ENCODE measurements at regions not wholly inside any gene's neighbourhood (a gene's known extent, or its start where the extent isn't known, plus 50 kb on each side); places are given as distances from the start of the nearest gene placed in this dataset.
"Not testable (repeated sequence)": the region's sequence is repeated elsewhere in the genome, so short reads cannot be mapped to it uniquely, and the experiment has no call there.

GRCh38 chr1:38507563-38507962, 352.0 kb downstream of the RRAGC start:
- Histone ChIP-seq H3K27me3 (ENCODE audit: control insufficient read depth, insufficient read depth, low read length) (no peaks in the 10 kb centered on the region; the same call in 1 of the 2 replicates), H3K4me3 (ENCODE audit: low read depth, low read length) (no peak overlapping the region), H3K27ac (ENCODE audit: low read depth, low read length) (no peak overlapping the region)

GRCh38 chr1:38505944-38506343, 353.6 kb downstream of the RRAGC start:
- Histone ChIP-seq H3K36me3 (ENCODE audit: control insufficient read depth, insufficient read depth, low read length) (no peaks in the 10 kb centered on the region), H3K27ac (ENCODE audit: low read depth, low read length) (no peak overlapping the region), H3K9me3 (ENCODE audit: control insufficient read depth, insufficient read depth, low read length) (no peaks in the 10 kb centered on the region), H3K4me1 (ENCODE audit: control insufficient read depth, insufficient read depth, low read length) (peaks cover 14% of the 10 kb centered on the region), H3K9ac (ENCODE audit: low read depth, low read length) (no peak overlapping the region), H3K4me3 (ENCODE audit: low read depth, low read length) (no peak overlapping the region), H3K27me3 (ENCODE audit: control insufficient read depth, insufficient read depth, low read length) (no peaks in the 10 kb centered on the region; the same call in 1 of the 2 replicates)

More at GRCh38 chr1:38507563-38507962, 352.0 kb downstream of the RRAGC start:
- Histone ChIP-seq H3K36me3 (ENCODE audit: control insufficient read depth, insufficient read depth, low read length) (no peaks in the 10 kb centered on the region), H3K4me1 (ENCODE audit: control insufficient read depth, insufficient read depth, low read length) (peaks cover 17% of the 10 kb centered on the region), H3K9me3 (ENCODE audit: control insufficient read depth, insufficient read depth, low read length) (no peaks in the 10 kb centered on the region), H3K9ac (ENCODE audit: low read depth, low read length) (no peak overlapping the region)

DNA sequence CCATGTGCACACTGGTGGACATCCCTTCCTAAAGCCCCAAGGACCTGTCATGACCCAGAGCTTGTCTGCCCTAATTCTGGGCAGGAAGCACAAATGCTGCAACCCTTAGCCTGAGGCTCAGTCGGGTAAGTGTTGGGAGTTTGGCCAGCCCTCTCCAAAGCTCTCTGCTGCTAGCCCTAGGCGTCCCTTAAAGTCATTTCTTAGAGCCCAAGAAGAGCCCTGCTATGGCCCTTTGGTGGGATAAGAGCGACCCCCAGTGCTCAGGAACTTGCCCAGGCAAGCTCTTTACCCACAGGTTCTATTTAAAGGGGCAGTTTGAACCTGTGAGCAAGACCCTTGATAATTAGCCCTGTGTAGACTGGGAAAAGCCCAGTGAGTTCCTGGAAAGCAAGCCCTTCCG, 356.8 kb downstream of the RRAGC start:
- H3K4me1 ChIP-seq (ENCODE audit: control insufficient read depth, insufficient read depth, low read length), result peaks cover 20% of the 10 kb centered on the region
- no peaks in the 10 kb centered on the region for H3K36me3 ChIP-seq (ENCODE audit: control insufficient read depth, insufficient read depth, low read length)
- no peaks in the 10 kb centered on the region for H3K9me3 ChIP-seq (ENCODE audit: control insufficient read depth, insufficient read depth, low read length)
- no peaks in the 10 kb centered on the region; the same call in 1 of the 2 replicates for H3K27me3 ChIP-seq (ENCODE audit: control insufficient read depth, insufficient read depth, low read length)
- H3K9ac ChIP-seq (ENCODE audit: low read depth, low read length), result no peak overlapping the region
- no peak overlapping the region for H3K27ac ChIP-seq (ENCODE audit: low read depth, low read length)
- no peak overlapping the region for H3K4me3 ChIP-seq (ENCODE audit: low read depth, low read length)

GRCh38 chr1:38500891-38501290, 358.7 kb downstream of the RRAGC start:
- no peaks in the 10 kb centered on the region for H3K36me3 ChIP-seq (ENCODE audit: control insufficient read depth, insufficient read depth, low read length)
- no peak overlapping the region for H3K9ac ChIP-seq (ENCODE audit: low read depth, low read length)
- no peak overlapping the region for H3K27ac ChIP-seq (ENCODE audit: low read depth, low read length)
- H3K4me3 ChIP-seq (ENCODE audit: low read depth, low read length), result no peak overlapping the region
- H3K4me1 ChIP-seq (ENCODE audit: control insufficient read depth, insufficient read depth, low read length), result peaks cover 33% of the 10 kb centered on the region
- H3K9me3 ChIP-seq (ENCODE audit: control insufficient read depth, insufficient read depth, low read length), result no peaks in the 10 kb centered on the region
- H3K27me3 ChIP-seq (ENCODE audit: control insufficient read depth, insufficient read depth, low read length), result no peaks in the 10 kb centered on the region; the same call in 1 of the 2 replicates

GRCh38 chr1:38500352-38500751, 359.2 kb downstream of the RRAGC start:
- no peaks in the 10 kb centered on the region for H3K27me3 ChIP-seq (ENCODE audit: control insufficient read depth, insufficient read depth, low read length)
- no peak overlapping the region for H3K9ac ChIP-seq (ENCODE audit: low read depth, low read length)
- H3K9me3 ChIP-seq (ENCODE audit: control insufficient read depth, insufficient read depth, low read length), result no peaks in the 10 kb centered on the region
- peaks cover 33% of the 10 kb centered on the region for H3K4me1 ChIP-seq (ENCODE audit: control insufficient read depth, insufficient read depth, low read length)
- no peaks in the 10 kb centered on the region for H3K36me3 ChIP-seq (ENCODE audit: control insufficient read depth, insufficient read depth, low read length)
- H3K27ac ChIP-seq (ENCODE audit: low read depth, low read length), result no peak overlapping the region
- no peak overlapping the region for H3K4me3 ChIP-seq (ENCODE audit: low read depth, low read length)

DNA sequence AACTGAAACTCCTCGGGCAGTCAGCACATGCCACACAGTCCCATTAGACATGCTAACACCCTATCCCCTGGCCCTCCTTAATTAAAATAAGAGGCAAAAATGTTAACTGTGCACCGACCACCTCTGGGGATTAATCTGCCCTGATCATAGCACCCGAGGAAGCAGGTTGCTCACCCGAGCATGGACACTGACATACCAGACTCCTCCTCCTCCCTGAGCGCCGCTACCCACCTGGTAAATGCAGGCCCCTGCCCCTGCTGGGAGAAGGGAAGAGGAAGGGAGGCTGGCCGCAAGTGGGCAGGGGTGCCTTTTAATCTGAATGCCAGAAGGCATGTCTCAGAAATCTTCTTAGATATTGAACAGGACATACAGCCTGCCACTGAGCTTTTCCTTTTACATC, 360.9 kb downstream of the RRAGC start:
- Histone ChIP-seq H3K9me3 (ENCODE audit: control insufficient read depth, insufficient read depth, low read length) (no peaks in the 10 kb centered on the region), H3K36me3 (ENCODE audit: control insufficient read depth, insufficient read depth, low read length) (no peaks in the 10 kb centered on the region), H3K27me3 (ENCODE audit: control insufficient read depth, insufficient read depth, low read length) (no peaks in the 10 kb centered on the region), H3K27ac (ENCODE audit: low read depth, low read length) (no peak overlapping the region), H3K9ac (ENCODE audit: low read depth, low read length) (no peak overlapping the region), H3K4me3 (ENCODE audit: low read depth, low read length) (no peak overlapping the region), H3K4me1 (ENCODE audit: control insufficient read depth, insufficient read depth, low read length) (peaks cover 33% of the 10 kb centered on the region)

DNA sequence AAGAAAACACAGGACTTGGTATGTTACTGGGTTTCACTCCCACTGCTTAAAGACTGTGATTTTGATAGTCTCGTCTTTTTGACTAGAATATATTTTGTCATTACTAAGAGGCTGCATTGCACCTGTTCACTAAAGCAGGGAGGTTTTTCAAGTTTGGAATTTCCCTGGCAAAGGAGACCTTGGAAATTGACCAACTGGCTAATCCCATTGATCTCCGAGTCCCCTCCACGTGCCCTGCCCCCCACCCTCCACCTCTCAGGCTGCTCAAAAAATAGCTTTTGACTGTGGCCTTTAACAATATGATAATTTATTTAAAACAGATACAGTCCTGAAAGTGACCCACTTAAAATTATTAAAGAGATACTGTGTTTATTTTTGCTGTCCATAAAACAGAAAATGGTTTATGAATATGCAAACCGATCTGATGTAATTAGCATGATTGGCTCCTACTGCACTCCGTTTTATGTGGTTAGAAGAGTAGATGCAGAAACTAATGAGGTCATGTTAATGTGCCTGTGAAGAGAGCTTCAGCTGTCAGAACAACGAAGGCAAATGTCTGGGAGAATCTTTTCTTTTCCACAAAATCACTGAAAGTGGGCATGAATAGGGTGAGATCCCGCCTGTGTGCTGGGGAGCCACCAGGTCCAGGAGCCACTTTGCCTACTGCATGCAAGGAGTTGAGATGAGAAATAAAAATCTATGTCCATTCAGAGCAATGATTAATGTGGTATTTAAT, 361.5 kb downstream of the RRAGC start:
- Histone ChIP-seq H3K27ac (ENCODE audit: low read depth, low read length) (no peak overlapping the region), H3K9ac (ENCODE audit: low read depth, low read length) (no peak overlapping the region), H3K27me3 (ENCODE audit: control insufficient read depth, insufficient read depth, low read length) (no peaks in the 10 kb centered on the region)

GRCh38 chr1:38493306-38493705, 366.3 kb downstream of the RRAGC start:
- not testable (repeated sequence) for H3K36me3 ChIP-seq (ENCODE audit: control insufficient read depth, insufficient read depth, low read length); H3K4me3 ChIP-seq (ENCODE audit: low read depth, low read length); H3K9ac ChIP-seq (ENCODE audit: low read depth, low read length); H3K27ac ChIP-seq (ENCODE audit: low read depth, low read length); H3K27me3 ChIP-seq (ENCODE audit: control insufficient read depth, insufficient read depth, low read length); H3K9me3 ChIP-seq (ENCODE audit: control insufficient read depth, insufficient read depth, low read length)
- H3K4me1 ChIP-seq (ENCODE audit: control insufficient read depth, insufficient read depth, low read length), result peaks cover 25% of the 10 kb centered on the region

More for the DNA sequence above, 361.5 kb downstream of the RRAGC start:
- no peaks in the 10 kb centered on the region for H3K36me3 ChIP-seq (ENCODE audit: control insufficient read depth, insufficient read depth, low read length)
- no peaks in the 10 kb centered on the region for H3K9me3 ChIP-seq (ENCODE audit: control insufficient read depth, insufficient read depth, low read length)
- peaks cover 33% of the 10 kb centered on the region for H3K4me1 ChIP-seq (ENCODE audit: control insufficient read depth, insufficient read depth, low read length)
- no peak overlapping the region for H3K4me3 ChIP-seq (ENCODE audit: low read depth, low read length)

DNA sequence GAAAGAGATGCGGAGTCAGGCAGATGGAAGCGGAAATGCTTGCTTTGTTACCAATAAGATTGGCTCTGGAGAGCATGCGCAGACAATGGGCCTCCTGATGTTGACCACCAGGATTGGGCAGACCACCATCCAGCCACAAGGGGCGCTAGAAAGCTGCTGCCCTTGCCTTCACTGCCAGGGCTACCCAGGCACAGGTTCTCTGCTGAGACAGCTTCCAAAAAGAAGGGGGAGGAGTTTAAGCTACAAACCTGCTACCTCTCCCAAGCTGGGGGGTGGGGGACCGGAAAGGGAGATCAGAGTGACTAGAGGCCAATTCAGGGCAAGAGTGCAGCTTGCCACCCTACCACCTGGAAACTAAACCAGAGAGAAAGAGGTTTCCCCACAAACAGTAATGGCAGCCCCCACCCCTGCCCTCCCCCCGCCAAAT, 369.7 kb downstream of the RRAGC start:
- no peak overlapping the region for H3K9ac ChIP-seq (ENCODE audit: low read depth, low read length)
- H3K27me3 ChIP-seq (ENCODE audit: control insufficient read depth, insufficient read depth, low read length), result no peaks in the 10 kb centered on the region
- H3K27ac ChIP-seq (ENCODE audit: low read depth, low read length), result no peak overlapping the region

GRCh38 chr1:38488162-38488898, 371.2 kb downstream of the RRAGC start:
- no peak overlapping the region for H3K27ac ChIP-seq (ENCODE audit: low read depth, low read length)
- no peak overlapping the region for H3K9ac ChIP-seq (ENCODE audit: low read depth, low read length)
- peaks cover 16% of the 10 kb centered on the region for H3K4me1 ChIP-seq (ENCODE audit: control insufficient read depth, insufficient read depth, low read length)
- H3K27me3 ChIP-seq (ENCODE audit: control insufficient read depth, insufficient read depth, low read length), result no peaks in the 10 kb centered on the region
- no peak overlapping the region for H3K4me3 ChIP-seq (ENCODE audit: low read depth, low read length)
- H3K36me3 ChIP-seq (ENCODE audit: control insufficient read depth, insufficient read depth, low read length), result no peaks in the 10 kb centered on the region
- no peaks in the 10 kb centered on the region for H3K9me3 ChIP-seq (ENCODE audit: control insufficient read depth, insufficient read depth, low read length)

More for the DNA sequence above, 369.7 kb downstream of the RRAGC start:
- peaks cover 16% of the 10 kb centered on the region for H3K4me1 ChIP-seq (ENCODE audit: control insufficient read depth, insufficient read depth, low read length)
- no peaks in the 10 kb centered on the region for H3K9me3 ChIP-seq (ENCODE audit: control insufficient read depth, insufficient read depth, low read length)
- no peak overlapping the region for H3K4me3 ChIP-seq (ENCODE audit: low read depth, low read length)
- H3K36me3 ChIP-seq (ENCODE audit: control insufficient read depth, insufficient read depth, low read length), result no peaks in the 10 kb centered on the region

DNA sequence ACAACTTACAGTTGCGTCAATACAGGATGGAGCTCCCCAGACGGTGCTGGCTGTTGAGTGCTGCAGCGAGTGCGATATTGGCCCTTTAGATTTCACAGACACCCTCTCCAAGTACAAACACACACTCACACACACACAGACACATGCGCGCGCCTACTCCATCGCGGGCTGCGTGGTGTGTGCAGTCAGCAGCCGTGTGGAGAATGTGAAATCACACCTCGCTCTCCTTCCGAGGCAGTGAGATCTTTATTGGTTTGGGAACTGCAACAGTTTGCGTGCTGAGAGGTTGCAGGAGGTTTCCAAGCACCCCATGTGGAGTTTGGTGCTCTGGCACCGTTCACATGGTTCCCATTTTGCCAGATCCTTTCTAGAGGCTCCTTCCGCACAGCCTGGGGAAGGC, 372.2 kb downstream of the RRAGC start:
- Histone ChIP-seq H3K4me3 (ENCODE audit: low read depth, low read length) (no peak overlapping the region), H3K9me3 (ENCODE audit: control insufficient read depth, insufficient read depth, low read length) (no peaks in the 10 kb centered on the region), H3K36me3 (ENCODE audit: control insufficient read depth, insufficient read depth, low read length) (no peaks in the 10 kb centered on the region), H3K27ac (ENCODE audit: low read depth, low read length) (no peak overlapping the region), H3K9ac (ENCODE audit: low read depth, low read length) (no peak overlapping the region), H3K27me3 (ENCODE audit: control insufficient read depth, insufficient read depth, low read length) (no peaks in the 10 kb centered on the region), H3K4me1 (ENCODE audit: control insufficient read depth, insufficient read depth, low read length) (peaks cover 16% of the 10 kb centered on the region)

Data from HUES48 (cell line).